Adrenal gland (tissue), 9 donors: ENCODE measurements at regions not wholly inside any gene's neighbourhood (a gene's known extent, or its start where the extent isn't known, plus 50 kb on each side); places are given as distances from the start of the nearest gene placed in this dataset.

Experiments used
- DNase-seq, 7 donors: peaks; one replicate each; pipeline ENCODE4 v3.0.0-alpha.2; 2019 to 2020
- H3K27ac ChIP-seq, 5 donors: fragments of 200-600 bp; sonication (generic) in 4 of 5; 1 replicate in 3 of 5; 2 replicates in 2 of 5; pipeline versions ENCODE4 v1.5.1 to v1.8.0; 2016 to 2020; ENCODE audit warnings: mild to moderate bottlenecking in 1 of 5
- H3K27me3 ChIP-seq: fragments of 200-600 bp; 2 replicates; pipeline ENCODE4 v1.8.0; 2021
- H3K36me3 ChIP-seq, 2 donors: fragments of 200-600 bp; replicated peaks in 1 of 2; 1 replicate in 1 of 2; 2 replicates in 1 of 2; pipeline versions ENCODE4 v1.5.1 to v1.8.0; 2018 to 2022
- H3K4me1 ChIP-seq, 2 donors: fragments of 200-600 bp; replicated peaks in 1 of 2; 1 replicate in 1 of 2; 2 replicates in 1 of 2; pipeline versions ENCODE4 v1.5.1 to v1.8.0; 2018 to 2021
- H3K4me3 ChIP-seq, 4 donors: fragments of 200-600 bp; sonication (generic) in 3 of 4; one replicate each; pipeline ENCODE4 v1.5.1; 2016 to 2018
- H3K9me3 ChIP-seq, 3 donors: fragments of 200-600 bp; sonication (generic) in 1 of 3; replicated peaks in 1 of 3; 1 replicate in 2 of 3; 2 replicates in 1 of 3; pipeline versions ENCODE4 v1.5.1 to v1.8.0; 2016 to 2021
- CTCF ChIP-seq, 6 experiments: fragments of 450-650 bp in 4 of 6; fragments of 200-600 bp in 2 of 6; sonication (generic) in 1 of 6; IDR thresholded peaks; 1 replicate in 5 of 6; 2 replicates in 1 of 6; pipeline versions ENCODE4 v1.5.1 to v1.8.0; 2016 to 2021; ENCODE audit warnings: antibody characterized with exemption in 6 of 6, mild to moderate bottlenecking in 2 of 6, moderate library complexity in 1 of 6
- POLR2A ChIP-seq, 2 donors: fragments of 450-650 bp; IDR thresholded peaks; one replicate each; pipeline ENCODE4 v1.6.1; 2017; ENCODE audit warnings: antibody characterized with exemption in 2 of 2, mild to moderate bottlenecking in 2 of 2, moderate library complexity in 1 of 2
- WGBS, 4 donors: extraction: QIAGEN DNeasy Blood & Tissue Kit in 2 of 4; methylation state at CpG; one replicate each; pipeline versions ENCODE4 v1.1.5 to v1.1.7; 2013 to 2017; 5-methylcytosine and 5-hydroxymethylcytosine counted together
- intact Hi-C, 2 donors: fragments of 100-400 bp; cut with DNase I; formaldehyde crosslinking; loops; one replicate each; pipeline versions ENCODE4 v1.14.1 to v1.15.0; 2022 to 2023
- donor health status: healthy with polysubstance abuse.
- donor health status: Bipolar disorder and iron deficiency.
- donor health status: DM: yes; HTN: yes; CAD: no.
- donor health status: DM: no; HTN: no; CAD: no.
- donor health status: DM: no; HTN: no; CAD: no.

DNA sequence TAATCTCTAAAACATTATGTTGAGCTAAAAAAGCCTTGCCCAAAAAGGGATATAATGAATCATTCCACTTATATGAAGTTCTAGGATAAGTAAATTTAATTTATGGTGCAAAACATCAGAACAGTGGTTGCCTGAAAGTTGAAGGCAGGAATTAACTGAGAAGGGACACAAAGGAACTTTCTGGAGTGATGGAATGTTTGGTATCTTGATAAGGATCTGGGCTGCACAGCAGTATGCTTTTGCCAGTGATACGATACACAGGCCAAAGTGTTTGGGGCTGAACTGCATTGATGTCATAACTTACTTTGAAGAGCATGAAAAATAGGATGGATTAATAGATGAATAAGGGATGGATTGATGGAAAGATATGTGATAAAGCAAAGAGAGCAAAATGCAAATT, 146.1 kb upstream of the LRFN2 start:
- Histone ChIP-seq H3K4me3 (no peak overlapping the region), H3K36me3 (no peaks in the 10 kb centered on the region), H3K9me3 (no peaks in the 10 kb centered on the region), H3K4me1 (no peaks in the 10 kb centered on the region), H3K27ac (no peak overlapping the region), H3K27me3 (no peaks in the 10 kb centered on the region)
- no peak for DNase-seq
- 51 to 85% (median 70%) methylated on average over 1 of the region's 1 CpG for WGBS, 4 donors
- intact Hi-C loops: no loop called here
- TF ChIP-seq CTCF (IDR thresholded peaks at IDR 0.05): no peak
- TF ChIP-seq POLR2A (IDR thresholded peaks at IDR 0.05): no peak

DNA sequence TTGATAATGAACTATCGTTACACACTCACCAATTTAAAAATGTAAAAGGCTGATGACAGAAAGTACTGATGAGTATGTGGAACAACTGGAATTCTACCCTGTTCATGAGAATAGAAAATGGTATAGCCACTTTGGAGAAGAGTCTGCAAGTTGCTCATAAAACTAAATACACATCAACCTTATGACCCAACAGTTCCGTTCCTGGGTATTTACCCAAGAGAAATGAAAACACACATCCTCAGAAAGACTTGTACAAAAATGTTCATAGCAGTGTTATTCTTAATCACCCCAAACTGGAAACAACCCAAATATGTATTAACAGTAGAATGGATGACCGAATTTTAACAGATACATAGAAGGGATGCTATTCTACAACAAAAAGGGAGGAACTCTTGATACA, 145.7 kb upstream of the LRFN2 start:
- DNase-seq: no peak
- no peak overlapping the region for H3K27ac ChIP-seq
- no peak overlapping the region for H3K4me3 ChIP-seq
- 62 to 69% (median 66%) methylated on average over 3 of the region's 3 CpGs for WGBS, 4 donors
- TF ChIP-seq CTCF (IDR thresholded peaks at IDR 0.05): no peak
- TF ChIP-seq POLR2A (IDR thresholded peaks at IDR 0.05): no peak
- no peaks in the 10 kb centered on the region for H3K27me3 ChIP-seq
- no peaks in the 10 kb centered on the region for H3K4me1 ChIP-seq
- H3K36me3 ChIP-seq: no peaks in the 10 kb centered on the region
- H3K9me3 ChIP-seq: no peaks in the 10 kb centered on the region
- intact Hi-C loops: no loop called here

DNA sequence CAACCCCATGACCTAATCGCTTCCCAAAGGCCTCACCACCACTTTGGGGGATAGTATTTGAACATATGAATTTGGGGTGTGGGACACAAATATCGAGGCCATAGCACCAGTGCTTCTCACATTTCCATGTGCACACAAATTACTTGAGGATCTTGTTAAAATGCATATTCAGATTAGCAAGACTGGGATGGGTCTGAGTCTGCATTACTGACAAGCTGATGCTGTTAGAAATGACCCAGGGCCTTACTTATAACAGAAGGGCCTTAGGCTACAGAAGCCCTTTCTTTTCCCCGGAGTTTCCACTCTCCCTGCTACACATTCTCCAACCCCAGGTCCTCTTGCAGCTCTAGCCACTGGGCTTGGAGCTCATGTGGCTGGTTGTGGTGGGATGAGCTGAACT, 141.5 kb upstream of the LRFN2 start:
- intact Hi-C loops: no loop called here
- H3K9me3 ChIP-seq: no peaks in the 10 kb centered on the region
- TF ChIP-seq CTCF (IDR thresholded peaks at IDR 0.05) (no peak), POLR2A (IDR thresholded peaks at IDR 0.05) (no peak)
- no peaks in the 10 kb centered on the region for H3K4me1 ChIP-seq
- WGBS, 4 donors: 82 to 93% (median 87%) methylated on average over 3 of the region's 3 CpGs
- no peaks in the 10 kb centered on the region for H3K27me3 ChIP-seq
- no peak overlapping the region for H3K27ac ChIP-seq
- no peak overlapping the region for H3K4me3 ChIP-seq
- no peak for DNase-seq
- no peaks in the 10 kb centered on the region for H3K36me3 ChIP-seq

- Histone ChIP-seq H3K27me3 (no peaks in the 10 kb centered on the region), H3K4me3 (no peak overlapping the region), H3K9me3 (no peaks in the 10 kb centered on the region), H3K36me3 (no peaks in the 10 kb centered on the region), H3K27ac (no peak overlapping the region), H3K4me1 (no peaks in the 10 kb centered on the region)
- 94 to 100% (median 100%) methylated on average over 1 of the region's 1 CpG for WGBS, 4 donors
- DNase-seq: no peak
- no peak for TF ChIP-seq POLR2A (IDR thresholded peaks at IDR 0.05)
- TF ChIP-seq CTCF (IDR thresholded peaks at IDR 0.05): no peak
- intact Hi-C loops: no loop called here
Measured at GRCh38 chr6:40727271-40727670, 140.1 kb upstream of the LRFN2 start.
